ENCODE measurements at regions not wholly inside any gene's neighbourhood (a gene's known extent, or its start where the extent isn't known, plus 50 kb on each side); places are given as distances from the start of the nearest gene placed in this dataset.
A peak's percentile ranks its signal among the peaks of the same experiment; 100 is the strongest.
"Not testable (repeated sequence)": the region's sequence is repeated elsewhere in the genome, so short reads cannot be mapped to it uniquely, and the experiment has no call there.

DNA sequence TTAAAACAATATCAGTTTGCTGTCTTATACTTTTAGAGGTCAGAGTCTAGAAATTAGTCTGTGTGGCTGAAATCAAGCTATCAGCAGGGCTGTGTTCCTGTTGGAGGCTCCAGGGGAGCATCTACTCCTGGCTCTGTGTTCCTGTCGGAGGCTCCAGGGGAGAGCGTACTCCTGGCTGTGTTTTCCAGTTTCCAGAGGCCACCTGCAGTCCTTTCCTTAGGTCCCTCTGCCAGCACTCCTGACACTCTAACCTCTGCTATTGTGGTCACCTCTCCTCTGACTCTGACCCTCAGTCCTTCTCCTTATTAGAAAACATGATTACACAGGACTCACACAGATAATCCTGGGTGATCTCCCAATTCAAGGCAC lies 1140.7 kb upstream of the TMEM132C start:
- no peak for DNase-seq (ENCODE audit: low read depth in 2 of 2)
- TF ChIP-seq, protein P1, sequence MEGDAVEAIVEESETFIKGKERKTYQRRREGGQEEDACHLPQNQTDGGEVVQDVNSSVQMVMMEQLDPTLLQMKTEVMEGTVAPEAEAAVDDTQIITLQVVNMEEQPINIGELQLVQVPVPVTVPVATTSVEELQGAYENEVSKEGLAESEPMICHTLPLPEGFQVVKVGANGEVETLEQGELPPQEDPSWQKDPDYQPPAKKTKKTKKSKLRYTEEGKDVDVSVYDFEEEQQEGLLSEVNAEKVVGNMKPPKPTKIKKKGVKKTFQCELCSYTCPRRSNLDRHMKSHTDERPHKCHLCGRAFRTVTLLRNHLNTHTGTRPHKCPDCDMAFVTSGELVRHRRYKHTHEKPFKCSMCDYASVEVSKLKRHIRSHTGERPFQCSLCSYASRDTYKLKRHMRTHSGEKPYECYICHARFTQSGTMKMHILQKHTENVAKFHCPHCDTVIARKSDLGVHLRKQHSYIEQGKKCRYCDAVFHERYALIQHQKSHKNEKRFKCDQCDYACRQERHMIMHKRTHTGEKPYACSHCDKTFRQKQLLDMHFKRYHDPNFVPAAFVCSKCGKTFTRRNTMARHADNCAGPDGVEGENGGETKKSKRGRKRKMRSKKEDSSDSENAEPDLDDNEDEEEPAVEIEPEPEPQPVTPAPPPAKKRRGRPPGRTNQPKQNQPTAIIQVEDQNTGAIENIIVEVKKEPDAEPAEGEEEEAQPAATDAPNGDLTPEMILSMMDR (IDR thresholded peaks at IDR 0.05; ENCODE audit: low read depth, low read length), result no peak
- no peak overlapping the region for H3K4me3 ChIP-seq (replicated peaks in 1 of 2; ENCODE audit: low read depth in 2 of 2, low read length in 2 of 2)

DNA sequence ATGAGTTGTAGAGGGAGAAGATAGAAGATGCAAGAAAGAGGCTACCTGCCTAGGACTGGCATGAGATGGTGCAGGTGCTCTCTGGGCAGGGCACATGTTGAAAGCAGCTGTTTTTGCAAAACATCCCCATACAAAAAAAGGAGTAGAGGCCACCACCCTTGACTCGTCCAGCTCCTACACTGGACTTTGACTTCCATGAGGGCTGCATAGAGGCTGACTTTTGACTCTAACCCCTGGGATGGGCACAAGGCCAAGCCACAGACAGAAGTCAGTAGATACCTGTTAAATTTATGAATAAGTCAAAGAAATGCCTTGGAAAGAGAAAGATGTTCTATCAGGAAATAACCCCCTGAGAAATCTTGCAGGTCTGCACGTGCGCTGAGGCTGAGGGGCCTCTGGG lies 1139.1 kb upstream of the TMEM132C start:
- DNase-seq (ENCODE audit: low read depth in 2 of 2), result no peak
- no peak overlapping the region for H3K4me3 ChIP-seq (replicated peaks in 1 of 2; ENCODE audit: low read depth in 2 of 2, low read length in 2 of 2)
- TF ChIP-seq, protein P1 (IDR thresholded peaks at IDR 0.05; ENCODE audit: low read depth, low read length), result no peak

DNA sequence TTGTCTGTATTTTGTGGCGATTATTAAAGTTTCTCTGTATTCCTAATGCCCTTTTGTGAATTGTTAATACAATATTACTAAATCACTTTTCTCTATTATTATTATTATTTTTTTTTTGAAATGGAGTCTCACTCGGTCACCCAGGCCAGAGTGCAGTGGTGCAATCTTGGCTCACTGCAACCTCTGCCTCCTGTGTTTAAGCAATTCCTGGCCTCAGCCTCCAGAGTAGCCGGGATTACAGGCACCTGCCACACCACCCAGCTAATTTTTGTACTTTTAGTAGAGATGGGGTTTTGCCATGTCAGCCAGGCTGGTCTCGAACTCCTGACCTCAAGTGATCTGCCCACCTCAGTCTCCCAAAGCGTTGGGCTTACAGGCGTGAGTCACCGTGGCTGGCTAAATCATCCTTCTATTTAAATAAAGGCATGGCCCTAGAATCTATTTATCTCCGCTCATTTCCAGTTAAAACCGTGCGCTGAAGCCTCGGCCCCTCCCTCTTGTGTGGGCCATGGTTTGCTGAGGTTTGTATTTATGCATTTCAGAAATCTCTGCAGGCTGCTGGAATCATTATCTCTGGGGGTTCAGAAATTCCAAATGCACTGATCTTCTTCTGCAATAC lies 1136.4 kb upstream of the TMEM132C start:
- peak overlapping the region in 1 of 2 donors; percentile 37 for H3K4me3 ChIP-seq (replicated peaks in 1 of 2; ENCODE audit: low read depth in 2 of 2, low read length in 2 of 2)
- no peak for DNase-seq (ENCODE audit: low read depth in 2 of 2)
- TF ChIP-seq, protein P1 (IDR thresholded peaks at IDR 0.05; ENCODE audit: low read depth, low read length), result no peak

DNA sequence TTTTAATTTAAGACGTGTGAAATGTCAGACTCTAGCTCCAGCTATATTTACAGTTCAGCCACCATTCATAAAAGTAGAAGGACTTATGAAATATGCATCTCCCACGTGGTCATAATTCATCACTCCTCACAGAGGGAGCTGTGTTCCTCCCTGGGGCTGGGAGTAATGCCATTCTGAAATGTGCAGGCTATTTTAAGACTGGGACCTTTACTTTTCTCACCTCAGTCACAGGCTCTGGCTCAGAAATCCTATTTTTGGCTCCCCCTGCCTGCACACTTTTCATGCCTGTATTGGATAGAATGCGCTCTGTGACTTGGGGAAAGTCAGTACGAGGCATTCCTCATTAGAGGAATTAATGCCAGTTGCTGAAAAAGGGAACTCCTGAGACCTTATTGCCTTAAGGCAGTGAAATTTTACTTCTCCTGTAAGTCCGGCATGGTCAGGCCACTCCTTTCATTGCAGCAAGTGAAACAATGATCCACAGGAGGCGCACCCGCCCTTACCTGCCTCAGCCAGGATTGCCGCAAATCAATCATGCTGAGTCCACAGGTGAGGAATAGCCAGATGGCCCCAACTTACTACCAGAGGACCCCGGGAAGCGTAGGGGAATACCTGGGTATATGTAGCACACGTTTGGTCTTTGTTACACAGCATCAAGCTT lies 1133.2 kb upstream of the TMEM132C start:
- TF ChIP-seq, protein P1 (IDR thresholded peaks at IDR 0.05; ENCODE audit: low read depth, low read length), result peak; percentile 17
- no peak overlapping the region for H3K4me3 ChIP-seq (replicated peaks in 1 of 2; ENCODE audit: low read depth in 2 of 2, low read length in 2 of 2)
- DNase-seq (ENCODE audit: low read depth in 2 of 2), result peak in 1 of 2 donors; percentile 51

DNA sequence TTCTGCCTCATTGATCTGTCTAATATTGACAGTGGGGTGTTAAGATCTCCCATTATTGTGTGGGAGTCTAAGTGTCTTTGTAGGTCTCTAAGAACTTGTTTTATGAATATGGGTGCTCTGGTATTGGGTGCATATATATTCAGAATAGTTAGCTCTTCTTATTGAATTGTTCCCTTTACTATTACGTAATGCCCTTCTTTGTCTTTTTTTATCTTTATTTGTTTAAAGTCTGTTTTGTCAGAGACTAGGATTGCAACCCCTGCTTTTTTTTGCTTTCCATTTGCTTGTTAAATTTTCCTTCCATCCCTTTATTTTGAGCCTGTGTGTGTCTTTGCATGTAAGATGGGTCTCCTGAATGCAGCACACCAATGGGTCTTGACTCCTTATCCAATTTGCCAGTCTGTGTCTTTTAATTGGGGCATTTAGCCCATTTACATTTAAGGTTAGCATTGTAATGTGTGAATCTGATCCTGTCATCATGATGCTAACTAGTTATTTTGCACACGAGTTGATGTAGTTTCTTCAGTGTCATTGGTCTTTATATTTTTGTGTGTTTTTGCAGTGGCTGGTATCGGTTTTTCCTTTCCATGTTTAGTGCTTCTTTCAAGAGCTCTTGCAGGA lies 1126.0 kb upstream of the TMEM132C start:
- H3K4me3 ChIP-seq (replicated peaks in 1 of 2; ENCODE audit: low read depth in 2 of 2, low read length in 2 of 2); DNase-seq (ENCODE audit: low read depth in 2 of 2): not testable (repeated sequence)

DNA sequence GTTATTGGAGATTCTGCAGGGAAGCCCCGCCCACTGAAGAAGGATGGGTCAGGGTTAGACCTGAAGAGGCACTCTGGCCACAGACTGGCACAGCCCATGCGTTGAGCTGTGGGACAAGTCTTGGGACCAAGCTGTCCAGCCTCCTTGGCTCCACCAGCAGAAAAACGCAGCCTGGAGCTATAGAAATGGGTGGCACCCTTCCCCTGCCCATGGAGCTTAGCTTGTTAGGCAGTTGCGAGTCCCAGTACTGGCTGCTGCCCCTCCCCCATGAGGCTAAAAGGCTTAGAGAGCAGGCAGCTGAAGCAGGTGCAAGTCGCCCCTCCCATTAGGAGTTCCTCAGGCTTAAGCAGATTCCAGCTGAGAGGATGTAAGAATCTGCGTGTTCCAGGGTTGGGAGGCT lies 1124.0 kb upstream of the TMEM132C start:
- no peak for DNase-seq (ENCODE audit: low read depth in 2 of 2)
- TF ChIP-seq, protein P1 (IDR thresholded peaks at IDR 0.05; ENCODE audit: low read depth, low read length), result no peak
- no peak overlapping the region for H3K4me3 ChIP-seq (replicated peaks in 1 of 2; ENCODE audit: low read depth in 2 of 2, low read length in 2 of 2)

DNA sequence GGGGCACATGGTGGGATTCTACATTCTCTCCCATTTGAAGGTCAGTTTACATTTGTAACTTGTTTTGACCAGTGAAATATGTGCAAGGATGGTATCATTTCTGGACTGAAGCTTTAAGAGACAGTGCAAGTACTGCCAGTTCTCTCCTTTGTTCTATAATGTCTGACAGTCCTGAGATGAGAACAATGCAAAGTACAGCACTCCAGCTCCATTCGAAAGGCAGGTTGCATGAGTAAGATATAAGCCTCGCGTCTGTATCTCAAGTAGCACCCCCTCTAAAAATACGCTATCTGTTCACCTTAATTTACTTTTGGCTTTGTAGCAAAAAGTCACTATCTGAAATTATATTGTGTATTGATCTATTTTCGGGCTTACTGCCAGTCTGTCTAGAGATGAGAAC lies 1122.2 kb upstream of the TMEM132C start:
- TF ChIP-seq, protein P1 (IDR thresholded peaks at IDR 0.05; ENCODE audit: low read depth, low read length), result no peak
- H3K4me3 ChIP-seq (replicated peaks in 1 of 2; ENCODE audit: low read depth in 2 of 2, low read length in 2 of 2), result no peak overlapping the region
- no peak for DNase-seq (ENCODE audit: low read depth in 2 of 2)

All from cardiac fibroblast (primary cell).